Keratinocyte (primary cell): ENCODE measurements at regions not wholly inside any gene's neighbourhood (a gene's known extent, or its start where the extent isn't known, plus 50 kb on each side); places are given as distances from the start of the nearest gene placed in this dataset.

Experiments
- EZH2 ChIP-seq: IDR thresholded peaks from one replicate; pipeline ENCODE4 v1.6.1; 2012; ENCODE audit warnings: inconsistent platforms, mild to moderate bottlenecking, low read length, moderate library complexity
- TF ChIP-seq, protein P1 (sequence below), 3 experiments: IDR thresholded peaks in 1 of 3; conservative IDR thresholded peaks in 1 of 3; optimal IDR thresholded peaks in 1 of 3; 2 replicates in 2 of 3; 3 replicates in 1 of 3; pipeline versions ENCODE3 to v1.5.1; 2011; ENCODE audit warnings: low read length in 3 of 3, mild to moderate bottlenecking in 3 of 3, moderate library complexity in 2 of 3, control low read depth in 1 of 3, inconsistent platforms in 1 of 3; ENCODE audit not compliant: insufficient read depth in 2 of 3; ENCODE audit errors: extremely low read depth in 1 of 3

DNA sequence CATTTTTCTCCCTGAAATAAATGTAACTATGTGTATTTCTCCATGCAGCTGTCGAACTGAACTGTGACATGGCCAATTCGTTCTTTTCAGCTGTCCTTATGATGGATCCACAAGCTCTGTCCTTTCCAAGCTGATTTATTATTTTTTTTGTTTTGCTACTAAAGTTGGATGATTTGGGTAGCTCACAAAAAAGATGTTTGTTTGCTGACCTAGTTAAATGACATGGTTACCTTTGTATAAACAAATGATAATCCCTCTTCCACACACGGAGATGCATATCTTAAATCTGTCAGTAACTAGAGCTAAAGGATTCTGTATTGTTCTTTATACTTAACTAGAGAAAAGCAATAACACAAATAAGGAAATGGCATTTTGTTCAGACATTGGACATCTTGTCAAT is 884.3 kb upstream of the PCDH20 start:
- TF ChIP-seq, protein P1, sequence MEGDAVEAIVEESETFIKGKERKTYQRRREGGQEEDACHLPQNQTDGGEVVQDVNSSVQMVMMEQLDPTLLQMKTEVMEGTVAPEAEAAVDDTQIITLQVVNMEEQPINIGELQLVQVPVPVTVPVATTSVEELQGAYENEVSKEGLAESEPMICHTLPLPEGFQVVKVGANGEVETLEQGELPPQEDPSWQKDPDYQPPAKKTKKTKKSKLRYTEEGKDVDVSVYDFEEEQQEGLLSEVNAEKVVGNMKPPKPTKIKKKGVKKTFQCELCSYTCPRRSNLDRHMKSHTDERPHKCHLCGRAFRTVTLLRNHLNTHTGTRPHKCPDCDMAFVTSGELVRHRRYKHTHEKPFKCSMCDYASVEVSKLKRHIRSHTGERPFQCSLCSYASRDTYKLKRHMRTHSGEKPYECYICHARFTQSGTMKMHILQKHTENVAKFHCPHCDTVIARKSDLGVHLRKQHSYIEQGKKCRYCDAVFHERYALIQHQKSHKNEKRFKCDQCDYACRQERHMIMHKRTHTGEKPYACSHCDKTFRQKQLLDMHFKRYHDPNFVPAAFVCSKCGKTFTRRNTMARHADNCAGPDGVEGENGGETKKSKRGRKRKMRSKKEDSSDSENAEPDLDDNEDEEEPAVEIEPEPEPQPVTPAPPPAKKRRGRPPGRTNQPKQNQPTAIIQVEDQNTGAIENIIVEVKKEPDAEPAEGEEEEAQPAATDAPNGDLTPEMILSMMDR (optimal IDR thresholded peaks at IDR 0.05 in 1 of 3, IDR thresholded peaks at IDR 0.05 in 1 of 3, conservative IDR thresholded peaks at IDR 0.05 in 1 of 3; ENCODE audit: extremely low read depth in 1 of 3, insufficient read depth in 2 of 3, low read length in 3 of 3): no peak
- no peak for TF ChIP-seq EZH2
